Endothelial cell (in vitro differentiated cells): ENCODE measurements at regions not wholly inside any gene's neighbourhood (a gene's known extent, or its start where the extent isn't known, plus 50 kb on each side); places are given as distances from the start of the nearest gene placed in this dataset.

ENCODE experiments used
- DNase-seq: peaks from one replicate; pipeline ENCODE4 v3.0.0; 2021; ENCODE audit warnings: low spot score
- H3K27ac Mint-ChIP-seq: one replicate; pipeline ENCODE4 v1.8.0; 2021; ENCODE audit warnings: mixed read lengths, inconsistent platforms; ENCODE audit not compliant: unreplicated experiment
- H3K27me3 Mint-ChIP-seq: one replicate; pipeline ENCODE4 v1.8.0; 2021; ENCODE audit warnings: mild to moderate bottlenecking, moderate library complexity, mixed read lengths, inconsistent platforms; ENCODE audit not compliant: unreplicated experiment
- H3K36me3 Mint-ChIP-seq: one replicate; pipeline ENCODE4 v1.8.0; 2021; ENCODE audit warnings: mild to moderate bottlenecking, low read depth, mixed read lengths, inconsistent platforms; ENCODE audit not compliant: unreplicated experiment
- H3K4me1 Mint-ChIP-seq: one replicate; pipeline ENCODE4 v1.8.0; 2021; ENCODE audit warnings: mild to moderate bottlenecking, mixed read lengths, inconsistent platforms; ENCODE audit not compliant: unreplicated experiment
- H3K4me3 Mint-ChIP-seq: one replicate; pipeline ENCODE4 v1.8.0; 2021; ENCODE audit warnings: mild to moderate bottlenecking, mixed read lengths, inconsistent platforms; ENCODE audit not compliant: unreplicated experiment
- H3K9me3 Mint-ChIP-seq: one replicate; pipeline ENCODE4 v1.8.0; 2021; ENCODE audit warnings: mixed read lengths, inconsistent platforms; ENCODE audit not compliant: unreplicated experiment
- TF ChIP-seq, protein P1 (sequence below): fragments of 200-600 bp; sonication (generic); IDR thresholded peaks from one replicate; pipeline ENCODE4 v1.5.0; 2021; ENCODE audit warnings: antibody characterized with exemption; ENCODE audit not compliant: unreplicated experiment

DNA sequence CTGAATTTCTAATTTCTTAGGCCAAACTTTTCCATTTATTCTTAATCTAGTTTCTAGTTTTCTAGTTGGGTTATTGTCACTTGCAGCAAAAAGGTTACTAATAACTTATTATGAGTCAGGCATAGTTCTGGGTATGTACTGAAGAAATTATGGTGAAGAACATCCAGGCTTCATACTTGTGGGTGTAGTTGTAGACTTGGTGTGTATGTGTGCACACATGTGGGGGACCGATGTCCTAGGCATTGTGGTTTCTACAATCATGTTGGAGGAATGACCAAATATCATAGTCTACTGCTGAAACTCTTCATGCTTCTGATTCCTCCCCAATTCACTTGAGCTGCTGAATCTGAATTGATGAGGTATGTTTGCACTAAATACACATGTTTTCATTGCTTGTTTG, 141.2 kb downstream of the PMAIP1 start:
- no peaks in the 10 kb centered on the region for H3K9me3 Mint-ChIP-seq
- H3K27me3 Mint-ChIP-seq: no peaks in the 10 kb centered on the region
- H3K36me3 Mint-ChIP-seq: no peaks in the 10 kb centered on the region
- H3K4me1 Mint-ChIP-seq: no peaks in the 10 kb centered on the region
- H3K27ac Mint-ChIP-seq: no peak overlapping the region
- TF ChIP-seq, protein P1, sequence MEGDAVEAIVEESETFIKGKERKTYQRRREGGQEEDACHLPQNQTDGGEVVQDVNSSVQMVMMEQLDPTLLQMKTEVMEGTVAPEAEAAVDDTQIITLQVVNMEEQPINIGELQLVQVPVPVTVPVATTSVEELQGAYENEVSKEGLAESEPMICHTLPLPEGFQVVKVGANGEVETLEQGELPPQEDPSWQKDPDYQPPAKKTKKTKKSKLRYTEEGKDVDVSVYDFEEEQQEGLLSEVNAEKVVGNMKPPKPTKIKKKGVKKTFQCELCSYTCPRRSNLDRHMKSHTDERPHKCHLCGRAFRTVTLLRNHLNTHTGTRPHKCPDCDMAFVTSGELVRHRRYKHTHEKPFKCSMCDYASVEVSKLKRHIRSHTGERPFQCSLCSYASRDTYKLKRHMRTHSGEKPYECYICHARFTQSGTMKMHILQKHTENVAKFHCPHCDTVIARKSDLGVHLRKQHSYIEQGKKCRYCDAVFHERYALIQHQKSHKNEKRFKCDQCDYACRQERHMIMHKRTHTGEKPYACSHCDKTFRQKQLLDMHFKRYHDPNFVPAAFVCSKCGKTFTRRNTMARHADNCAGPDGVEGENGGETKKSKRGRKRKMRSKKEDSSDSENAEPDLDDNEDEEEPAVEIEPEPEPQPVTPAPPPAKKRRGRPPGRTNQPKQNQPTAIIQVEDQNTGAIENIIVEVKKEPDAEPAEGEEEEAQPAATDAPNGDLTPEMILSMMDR: no peak
- no peak overlapping the region for H3K4me3 Mint-ChIP-seq
- DNase-seq: no peak

DNA sequence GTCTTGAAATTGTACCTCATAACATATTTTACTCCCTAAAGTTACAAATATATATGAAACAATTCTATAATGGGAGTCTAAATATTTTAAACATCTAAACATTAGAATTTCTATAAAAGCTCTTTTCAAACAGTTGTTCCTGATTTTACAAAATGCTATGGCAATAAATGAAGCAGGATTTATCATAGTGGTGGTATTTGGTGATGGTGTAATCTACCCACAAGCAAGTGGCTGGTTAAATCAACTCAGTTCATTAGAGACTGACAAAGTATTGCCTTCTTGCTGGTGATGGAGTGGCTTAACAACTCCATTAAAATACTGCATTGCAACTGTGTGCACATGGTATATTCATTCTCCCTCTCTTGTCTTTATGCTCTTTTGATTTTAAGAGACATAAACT, 138.9 kb downstream of the PMAIP1 start:
- no peaks in the 10 kb centered on the region for H3K4me1 Mint-ChIP-seq
- H3K27me3 Mint-ChIP-seq: no peaks in the 10 kb centered on the region
- H3K9me3 Mint-ChIP-seq: no peaks in the 10 kb centered on the region
- H3K27ac Mint-ChIP-seq: no peak overlapping the region
- TF ChIP-seq, protein P1: no peak
- H3K4me3 Mint-ChIP-seq: no peak overlapping the region
- DNase-seq: no peak
- no peaks in the 10 kb centered on the region for H3K36me3 Mint-ChIP-seq

- H3K27ac Mint-ChIP-seq: no peak overlapping the region
- no peaks in the 10 kb centered on the region for H3K36me3 Mint-ChIP-seq
- H3K4me3 Mint-ChIP-seq: no peak overlapping the region
- no peak for DNase-seq
- H3K9me3 Mint-ChIP-seq: no peaks in the 10 kb centered on the region
- H3K27me3 Mint-ChIP-seq: no peaks in the 10 kb centered on the region
- H3K4me1 Mint-ChIP-seq: peaks cover 4% of the 10 kb centered on the region
- TF ChIP-seq, protein P1: no peak
These were observed 127.6 kb downstream of the PMAIP1 start for GRCh38 chr18:60027397-60027796.

GRCh38 chr18:60024857-60025256, 125.1 kb downstream of the PMAIP1 start:
- no peak for DNase-seq
- TF ChIP-seq, protein P1: no peak
- Mint-ChIP-seq H3K4me3 (no peak overlapping the region), H3K4me1 (peaks cover 4% of the 10 kb centered on the region), H3K27me3 (no peaks in the 10 kb centered on the region), H3K27ac (peak overlapping the region; percentile 21), H3K9me3 (no peaks in the 10 kb centered on the region), H3K36me3 (no peaks in the 10 kb centered on the region)

- no peak for DNase-seq
- Mint-ChIP-seq H3K27ac (no peak overlapping the region), H3K36me3 (no peaks in the 10 kb centered on the region), H3K9me3 (no peaks in the 10 kb centered on the region), H3K27me3 (no peaks in the 10 kb centered on the region), H3K4me1 (peaks cover 4% of the 10 kb centered on the region), H3K4me3 (no peak overlapping the region)
- TF ChIP-seq, protein P1: no peak
These were observed 124.5 kb downstream of the PMAIP1 start for GRCh38 chr18:60024345-60024744.
